Suprapubic skin (tissue), 4 donors: ENCODE measurements at regions not wholly inside any gene's neighbourhood (a gene's known extent, or its start where the extent isn't known, plus 50 kb on each side); places are given as distances from the start of the nearest gene placed in this dataset.
"Not testable (repeated sequence)": the region's sequence is repeated elsewhere in the genome, so short reads cannot be mapped to it uniquely, and the experiment has no call there.

ENCODE experiments used
- DNase-seq, 2 donors: peaks; one replicate each; pipeline ENCODE4 v3.0.0-alpha.2; 2019; ENCODE audit warnings: low spot score in 2 of 2
- H3K27ac ChIP-seq: fragments of 200-600 bp; sonication (generic); one replicate; pipeline ENCODE4 v1.5.1; 2019
- H3K27me3 ChIP-seq: fragments of 200-600 bp; sonication (generic); one replicate; pipeline ENCODE4 v1.5.1; 2019
- H3K36me3 ChIP-seq: fragments of 200-600 bp; sonication (generic); one replicate; pipeline ENCODE4 v1.5.1; 2019
- H3K4me1 ChIP-seq: fragments of 200-600 bp; sonication (generic); one replicate; pipeline ENCODE4 v1.5.1; 2019
- H3K4me3 ChIP-seq: fragments of 200-600 bp; sonication (generic); one replicate; pipeline ENCODE4 v1.5.1; 2019; ENCODE audit warnings: mild to moderate bottlenecking
- H3K9me3 ChIP-seq: fragments of 200-600 bp; sonication (generic); one replicate; pipeline ENCODE4 v1.5.1; 2019
- EP300 ChIP-seq: sonication (generic); formaldehyde crosslinking; IDR thresholded peaks from one replicate; pipeline ENCODE4 v1.6.1; 2017; ENCODE audit warnings: antibody characterized with exemption
- POLR2A ChIP-seq, 2 donors: fragments of 450-650 bp; IDR thresholded peaks; one replicate each; pipeline ENCODE4 v1.6.1; 2017; ENCODE audit warnings: antibody characterized with exemption in 2 of 2, mild to moderate bottlenecking in 2 of 2, moderate library complexity in 2 of 2
- POLR2AphosphoS5 ChIP-seq, 3 donors: sonication (generic); formaldehyde crosslinking; IDR thresholded peaks; one replicate each; pipeline ENCODE4 v1.6.1; 2017; ENCODE audit warnings: antibody characterized with exemption in 3 of 3
- WGBS: methylation state at CpG from one replicate; pipeline ENCODE4 v1.1.5; 2018; 5-methylcytosine and 5-hydroxymethylcytosine counted together
- TF ChIP-seq, protein P1 (sequence below), 2 donors: fragments of 200-600 bp in 1 of 2; fragments of 450-650 bp in 1 of 2; sonication (generic) in 1 of 2; IDR thresholded peaks; one replicate each; pipeline ENCODE4 v1.5.1; 2016 to 2019; ENCODE audit warnings: antibody characterized with exemption in 2 of 2, mild to moderate bottlenecking in 1 of 2, moderate library complexity in 1 of 2

DNA sequence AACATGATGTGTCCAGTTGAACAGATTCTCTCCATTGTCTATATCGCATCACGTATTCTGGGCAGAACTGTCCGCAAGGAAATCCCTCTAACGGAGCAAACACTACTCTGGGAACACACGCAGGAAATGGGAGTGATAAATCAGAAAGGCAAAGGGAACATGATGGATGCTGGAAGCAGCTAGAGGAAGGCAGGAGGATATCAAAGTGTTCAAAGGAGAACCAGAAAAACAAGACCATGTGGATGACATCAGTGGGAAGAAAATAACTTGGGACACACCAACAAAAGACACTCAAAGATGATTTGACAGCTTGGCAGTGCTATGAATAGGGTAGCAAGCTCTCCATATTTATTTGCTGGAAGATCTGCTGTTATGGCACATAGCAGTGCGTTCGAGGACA is 142.9 kb downstream of the PLK2 start:
- H3K4me3 ChIP-seq, result no peak overlapping the region
- no peak for DNase-seq
- H3K27me3 ChIP-seq, result no peaks in the 10 kb centered on the region
- TF ChIP-seq, protein P1, sequence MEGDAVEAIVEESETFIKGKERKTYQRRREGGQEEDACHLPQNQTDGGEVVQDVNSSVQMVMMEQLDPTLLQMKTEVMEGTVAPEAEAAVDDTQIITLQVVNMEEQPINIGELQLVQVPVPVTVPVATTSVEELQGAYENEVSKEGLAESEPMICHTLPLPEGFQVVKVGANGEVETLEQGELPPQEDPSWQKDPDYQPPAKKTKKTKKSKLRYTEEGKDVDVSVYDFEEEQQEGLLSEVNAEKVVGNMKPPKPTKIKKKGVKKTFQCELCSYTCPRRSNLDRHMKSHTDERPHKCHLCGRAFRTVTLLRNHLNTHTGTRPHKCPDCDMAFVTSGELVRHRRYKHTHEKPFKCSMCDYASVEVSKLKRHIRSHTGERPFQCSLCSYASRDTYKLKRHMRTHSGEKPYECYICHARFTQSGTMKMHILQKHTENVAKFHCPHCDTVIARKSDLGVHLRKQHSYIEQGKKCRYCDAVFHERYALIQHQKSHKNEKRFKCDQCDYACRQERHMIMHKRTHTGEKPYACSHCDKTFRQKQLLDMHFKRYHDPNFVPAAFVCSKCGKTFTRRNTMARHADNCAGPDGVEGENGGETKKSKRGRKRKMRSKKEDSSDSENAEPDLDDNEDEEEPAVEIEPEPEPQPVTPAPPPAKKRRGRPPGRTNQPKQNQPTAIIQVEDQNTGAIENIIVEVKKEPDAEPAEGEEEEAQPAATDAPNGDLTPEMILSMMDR (IDR thresholded peaks at IDR 0.05), result no peak
- TF ChIP-seq POLR2A (IDR thresholded peaks at IDR 0.05) (no peak), EP300 (no peak), POLR2AphosphoS5 (IDR thresholded peaks at IDR 0.05) (no peak)
- no peaks in the 10 kb centered on the region for H3K4me1 ChIP-seq
- H3K9me3 ChIP-seq, result no peaks in the 10 kb centered on the region
- no peak overlapping the region for H3K27ac ChIP-seq
- H3K36me3 ChIP-seq, result no peaks in the 10 kb centered on the region
- WGBS, result 84% methylated on average over 7 of the region's 7 CpGs

DNA sequence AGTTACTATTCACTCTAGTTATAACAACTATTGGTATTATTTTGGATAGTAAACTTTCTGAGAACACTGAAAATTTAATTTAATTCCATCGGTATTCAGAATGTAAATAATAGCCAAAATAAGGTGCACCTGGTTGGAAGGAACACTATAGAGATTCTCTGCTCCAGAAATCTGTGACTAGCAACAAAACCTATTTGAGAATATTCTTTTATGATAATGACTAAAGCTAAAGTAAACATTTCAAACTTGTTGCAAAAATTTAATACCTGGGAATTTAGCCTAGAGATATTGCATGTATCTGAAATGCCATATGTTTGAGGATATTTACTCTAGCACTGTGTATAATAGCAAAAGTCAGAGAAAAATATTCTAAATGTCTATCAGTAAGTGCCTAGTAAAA is 144.1 kb downstream of the PLK2 start:
- no peaks in the 10 kb centered on the region for H3K4me1 ChIP-seq
- H3K4me3 ChIP-seq, result no peak overlapping the region
- WGBS, result 100% methylated on average over 1 of the region's 1 CpG
- no peaks in the 10 kb centered on the region for H3K36me3 ChIP-seq
- no peaks in the 10 kb centered on the region for H3K9me3 ChIP-seq
- no peak for TF ChIP-seq POLR2AphosphoS5 (IDR thresholded peaks at IDR 0.05)
- TF ChIP-seq POLR2A (IDR thresholded peaks at IDR 0.05), result no peak
- TF ChIP-seq EP300, result no peak
- TF ChIP-seq, protein P1 (IDR thresholded peaks at IDR 0.05), result no peak
- H3K27me3 ChIP-seq, result no peaks in the 10 kb centered on the region
- no peak for DNase-seq
- no peak overlapping the region for H3K27ac ChIP-seq

DNA sequence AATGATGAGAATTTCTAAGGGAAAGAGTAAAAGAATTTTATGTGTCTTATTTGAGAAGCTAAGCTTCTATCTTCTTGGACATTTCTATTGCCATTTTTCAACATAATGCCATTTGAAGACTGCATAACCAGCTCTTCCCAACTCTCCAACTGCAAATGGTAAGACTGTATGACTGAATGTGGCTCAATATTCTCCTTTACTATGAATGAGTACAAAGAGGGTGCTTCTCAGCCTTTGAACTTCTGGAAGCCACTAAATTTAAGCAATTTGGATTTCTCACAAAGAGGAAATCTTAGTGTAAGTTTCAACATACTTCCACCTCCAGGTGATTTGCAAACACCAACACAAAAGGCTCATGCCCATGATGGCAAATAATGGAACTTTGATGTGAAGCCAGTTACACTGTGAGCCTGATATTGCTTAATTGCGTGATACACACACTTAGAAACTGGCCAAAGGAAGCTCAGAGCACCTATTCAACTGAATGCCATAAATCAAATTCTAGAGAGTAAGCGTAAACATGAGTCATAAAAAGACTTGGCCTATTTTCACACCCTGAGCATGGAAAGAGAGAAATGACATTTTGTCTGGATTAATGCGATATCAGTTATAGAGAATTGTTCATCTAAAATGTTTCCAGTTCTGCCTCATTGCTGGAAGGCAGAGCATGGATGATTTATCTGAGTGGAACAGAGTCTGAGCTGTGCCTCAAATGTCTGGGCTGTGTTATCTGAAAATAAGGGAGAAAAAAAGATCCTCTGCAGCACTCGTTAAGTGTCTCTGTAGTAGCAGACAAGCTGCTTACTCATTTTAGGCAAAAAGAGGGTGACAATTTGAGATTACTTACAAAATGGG is 145.3 kb downstream of the PLK2 start:
- no peak overlapping the region for H3K27ac ChIP-seq
- no peaks in the 10 kb centered on the region for H3K4me1 ChIP-seq
- no peaks in the 10 kb centered on the region for H3K9me3 ChIP-seq
- no peak for TF ChIP-seq POLR2A (IDR thresholded peaks at IDR 0.05)
- no peak for TF ChIP-seq POLR2AphosphoS5 (IDR thresholded peaks at IDR 0.05)
- H3K36me3 ChIP-seq, result no peaks in the 10 kb centered on the region
- H3K4me3 ChIP-seq, result no peak overlapping the region
- WGBS, result 43% methylated on average over 4 of the region's 4 CpGs
- no peak for DNase-seq
- H3K27me3 ChIP-seq, result no peaks in the 10 kb centered on the region

DNA sequence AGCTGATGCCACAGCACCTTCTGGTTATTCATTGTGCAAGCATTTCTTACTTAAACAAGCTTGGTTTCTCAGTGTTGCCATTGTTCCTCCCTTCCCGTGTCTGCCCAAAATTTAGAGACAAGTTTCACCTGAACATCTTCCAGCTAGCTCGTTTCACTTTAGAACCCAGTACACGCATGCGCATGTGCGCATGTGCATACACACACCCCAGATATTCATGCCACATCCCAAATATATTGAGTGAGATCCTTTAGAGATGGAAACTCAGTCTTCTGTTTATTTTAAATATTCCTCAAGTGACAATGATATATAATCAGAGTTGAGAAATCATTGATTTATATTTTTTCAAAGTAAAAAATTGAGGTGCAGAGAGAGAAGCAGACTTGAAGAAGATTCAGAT is 147.6 kb downstream of the PLK2 start:
- no peaks in the 10 kb centered on the region for H3K4me1 ChIP-seq
- H3K4me3 ChIP-seq, result no peak overlapping the region
- no peak for DNase-seq
- TF ChIP-seq EP300 (no peak), POLR2AphosphoS5 (IDR thresholded peaks at IDR 0.05) (no peak), POLR2A (IDR thresholded peaks at IDR 0.05) (no peak)
- TF ChIP-seq, protein P1 (IDR thresholded peaks at IDR 0.05), result no peak
- no peaks in the 10 kb centered on the region for H3K27me3 ChIP-seq
- no peaks in the 10 kb centered on the region for H3K9me3 ChIP-seq
- WGBS, result 83% methylated on average over 5 of the region's 5 CpGs
- H3K27ac ChIP-seq, result no peak overlapping the region
- H3K36me3 ChIP-seq, result no peaks in the 10 kb centered on the region

DNA sequence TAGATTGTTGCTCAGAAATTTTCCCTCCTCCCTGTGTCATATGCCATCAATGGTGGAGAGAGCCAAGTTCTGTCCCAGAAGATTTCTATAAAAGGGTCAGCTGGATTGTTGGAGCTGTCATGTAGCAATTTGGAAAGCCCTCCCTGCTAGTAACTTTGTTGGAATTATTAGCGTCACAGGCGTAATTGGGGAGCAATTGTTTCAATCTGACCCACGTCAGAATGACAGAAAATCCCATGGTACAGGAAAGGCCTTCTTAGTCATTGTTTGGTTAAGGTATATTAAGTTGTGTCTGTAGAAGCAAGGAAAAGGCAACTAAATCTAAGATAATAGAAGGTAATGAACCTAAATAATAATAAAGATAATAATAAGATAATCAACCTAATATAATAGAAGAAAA is 148.4 kb downstream of the PLK2 start:
- TF ChIP-seq, protein P1 (IDR thresholded peaks at IDR 0.05), result no peak
- no peak for TF ChIP-seq POLR2A (IDR thresholded peaks at IDR 0.05)
- TF ChIP-seq EP300, result no peak
- TF ChIP-seq POLR2AphosphoS5 (IDR thresholded peaks at IDR 0.05), result no peak
- no peak overlapping the region for H3K4me3 ChIP-seq
- H3K4me1 ChIP-seq, result no peaks in the 10 kb centered on the region
- no peak for DNase-seq
- 94% methylated on average over 3 of the region's 3 CpGs for WGBS
- no peaks in the 10 kb centered on the region for H3K36me3 ChIP-seq
- H3K27ac ChIP-seq, result no peak overlapping the region
- no peaks in the 10 kb centered on the region for H3K27me3 ChIP-seq
- no peaks in the 10 kb centered on the region for H3K9me3 ChIP-seq

DNA sequence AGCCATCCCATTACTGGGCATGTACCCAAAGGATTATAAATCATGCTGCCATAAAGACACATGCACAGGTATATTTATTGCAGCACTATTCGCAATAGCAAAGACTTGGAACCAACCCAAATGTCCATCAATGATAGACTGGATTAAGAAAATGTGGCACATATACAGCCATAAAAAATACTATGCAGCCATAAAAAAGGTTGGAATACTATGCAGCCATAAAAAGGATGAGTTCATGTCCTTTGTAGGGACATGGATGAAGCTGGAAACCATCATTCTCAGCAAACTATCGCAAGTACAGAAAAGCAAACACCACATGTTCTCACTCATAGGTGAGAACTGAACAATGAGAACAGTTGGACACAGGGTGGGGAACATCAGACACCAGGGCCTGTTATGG is 151.5 kb downstream of the PLK2 start:
- H3K36me3 ChIP-seq, H3K9me3 ChIP-seq, H3K27ac ChIP-seq, DNase-seq, H3K4me1 ChIP-seq, H3K27me3 ChIP-seq, H3K4me3 ChIP-seq: not testable (repeated sequence)
- 78% methylated on average over 2 of the region's 2 CpGs for WGBS
